GM19395 (cell line): ENCODE measurements at regions not wholly inside any gene's neighbourhood (a gene's known extent, or its start where the extent isn't known, plus 50 kb on each side); places are given as distances from the start of the nearest gene placed in this dataset.
"Not testable (repeated sequence)": the region's sequence is repeated elsewhere in the genome, so short reads cannot be mapped to it uniquely, and the experiment has no call there.

ENCODE experiments used
- ATAC-seq: cut with Tn5 transposase; IDR thresholded peaks from one replicate; pipeline ENCODE4 v1.9.1; 2021; ENCODE audit warnings: mild to moderate bottlenecking, moderate library complexity; ENCODE audit not compliant: unreplicated experiment

DNA sequence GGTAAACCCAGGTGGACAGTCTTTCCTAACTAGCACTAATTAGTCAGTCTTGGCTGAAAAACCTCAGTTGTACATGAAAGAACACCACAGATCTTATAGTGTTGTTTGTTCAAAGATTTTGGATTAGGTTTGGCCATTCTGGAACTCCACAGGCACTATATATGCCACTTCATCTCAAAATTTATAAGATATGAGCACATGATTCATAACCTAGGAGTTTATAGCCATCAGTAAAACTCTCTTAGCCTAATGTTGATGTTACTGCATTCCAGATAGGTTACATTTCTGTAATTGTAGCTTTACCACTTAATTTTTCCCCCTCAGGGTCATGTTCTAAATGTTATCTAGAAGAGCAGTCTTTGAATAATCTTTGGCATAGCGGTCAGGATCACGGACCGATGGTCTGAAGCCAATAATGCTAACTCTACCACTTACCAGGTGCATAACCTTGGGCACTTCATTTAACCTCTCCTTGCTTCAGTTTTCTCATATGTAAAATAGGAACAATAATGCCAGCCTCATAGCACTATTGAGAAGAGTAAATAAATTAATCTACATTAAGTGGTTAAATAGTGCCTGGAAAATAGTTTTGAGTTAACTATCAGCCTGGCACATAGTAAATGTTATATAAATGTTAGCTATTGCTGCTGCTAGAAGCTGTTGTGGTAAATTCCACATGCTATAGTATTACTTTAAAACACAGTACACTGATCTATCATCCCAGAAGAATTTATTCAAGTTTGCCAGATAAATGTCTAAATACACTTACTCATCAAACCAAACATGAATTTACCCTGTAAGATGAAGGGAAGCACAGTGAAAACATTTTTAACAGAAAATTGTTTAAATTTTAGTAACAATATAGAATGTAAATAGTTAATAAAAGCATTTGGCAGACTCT, 743.9 kb downstream of the NR2F1-AS1 start:
- no peak for ATAC-seq

DNA sequence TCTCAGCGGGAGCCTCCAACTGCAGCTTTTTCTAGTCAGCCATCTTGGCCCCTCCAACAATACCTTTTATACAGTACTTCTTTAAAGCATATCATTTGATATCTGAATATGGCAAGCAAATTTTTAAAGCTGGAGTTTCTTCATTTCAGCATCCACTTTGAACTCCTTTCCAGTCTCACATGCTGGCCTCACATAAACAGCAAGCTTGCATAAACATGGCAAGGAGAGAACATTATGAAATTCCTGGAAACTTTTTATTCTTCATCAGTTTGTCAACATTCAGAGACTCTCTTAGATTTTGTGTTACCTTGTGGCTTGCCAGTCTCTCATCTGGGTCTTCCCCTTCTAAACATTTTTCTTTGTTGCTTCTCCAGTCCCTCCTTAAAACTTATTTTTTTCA, 745.3 kb downstream of the NR2F1-AS1 start:
- no peak for ATAC-seq

DNA sequence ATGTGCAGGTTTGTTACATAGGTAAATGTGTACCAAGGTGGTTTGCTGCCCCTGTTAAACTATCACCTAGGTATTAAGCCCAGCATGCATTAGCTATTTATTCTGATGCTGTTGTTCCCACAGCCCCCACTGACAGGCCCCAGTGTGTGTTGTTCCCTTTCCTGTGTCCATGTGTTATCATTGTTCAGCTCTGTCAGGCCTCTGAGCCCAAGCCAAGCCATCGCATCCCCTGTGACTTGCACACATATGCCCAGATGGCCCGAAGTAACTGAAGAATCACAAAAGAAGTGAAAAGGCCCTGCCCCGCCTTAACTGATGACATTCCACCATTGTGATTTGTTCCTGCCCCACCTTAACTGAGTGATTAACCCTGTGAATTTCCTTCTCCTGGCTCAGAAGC, 757.5 kb downstream of the NR2F1-AS1 start:
- not testable (repeated sequence) for ATAC-seq

DNA sequence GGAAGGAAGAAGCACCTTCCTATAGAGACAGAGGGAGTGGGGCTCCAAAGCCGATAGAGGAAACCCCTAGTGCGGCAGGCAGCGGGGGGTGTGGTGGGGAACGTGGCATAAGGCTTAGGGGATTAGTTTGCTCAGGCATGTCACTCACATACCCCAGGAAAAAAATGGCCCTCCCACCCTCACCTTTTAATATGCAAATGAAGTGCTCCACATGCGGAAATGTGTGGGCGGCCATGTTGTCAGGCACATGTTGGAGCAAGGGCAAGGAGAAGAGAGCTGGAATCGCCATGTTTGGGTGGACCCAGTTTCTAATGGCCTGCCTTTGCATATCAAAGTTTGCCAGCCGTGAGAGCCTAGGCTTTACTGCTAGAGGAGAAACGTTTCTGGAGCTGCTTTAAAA, 758.8 kb downstream of the NR2F1-AS1 start:
- no peak for ATAC-seq

DNA sequence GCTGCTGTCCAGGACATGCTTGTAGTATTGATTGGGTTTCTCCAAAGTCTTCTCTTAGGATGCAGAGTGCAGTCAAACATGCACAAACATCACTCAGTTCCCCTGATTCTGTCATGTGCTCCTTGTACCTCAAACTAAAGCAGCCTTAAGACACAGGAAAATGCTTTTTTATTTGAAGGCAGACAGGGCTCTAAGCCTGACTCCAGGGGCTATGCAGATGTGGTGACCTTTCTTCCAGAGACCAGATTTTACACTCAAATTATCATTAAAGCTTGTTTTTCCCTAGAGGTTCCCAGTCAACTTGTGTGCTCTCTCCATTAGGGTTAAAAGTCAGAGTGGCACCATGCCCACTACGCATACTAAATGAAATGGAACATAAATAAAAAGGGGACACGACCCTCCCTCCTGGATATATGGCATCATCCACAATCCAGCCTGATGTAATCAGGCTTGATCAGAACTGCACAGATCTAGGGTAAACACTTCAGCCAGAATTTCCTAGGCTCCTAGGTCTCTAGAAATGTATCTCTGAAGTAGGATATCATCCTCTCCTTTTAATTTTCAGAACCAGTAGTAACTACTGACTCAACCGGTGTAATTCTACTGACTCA, 771.1 kb downstream of the NR2F1-AS1 start:
- ATAC-seq: no peak

DNA sequence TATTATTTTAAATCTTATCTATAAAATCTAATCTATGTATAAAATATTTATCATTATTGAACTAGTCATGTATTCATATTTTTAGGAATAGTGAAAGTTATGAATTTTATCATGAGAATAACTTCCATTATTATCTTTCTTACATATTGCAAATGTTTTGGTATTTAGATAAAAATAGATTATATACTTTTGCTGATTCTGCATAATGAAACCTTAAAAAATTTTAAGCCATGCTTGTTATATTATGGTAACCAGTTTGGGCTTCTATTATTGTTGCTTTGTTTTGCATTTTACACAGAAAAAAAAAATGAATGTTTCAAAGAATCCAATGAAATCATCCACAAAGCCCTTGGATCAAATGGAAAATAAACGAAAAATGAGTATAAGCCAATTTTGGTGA, 772.5 kb downstream of the NR2F1-AS1 start:
- no peak for ATAC-seq

DNA sequence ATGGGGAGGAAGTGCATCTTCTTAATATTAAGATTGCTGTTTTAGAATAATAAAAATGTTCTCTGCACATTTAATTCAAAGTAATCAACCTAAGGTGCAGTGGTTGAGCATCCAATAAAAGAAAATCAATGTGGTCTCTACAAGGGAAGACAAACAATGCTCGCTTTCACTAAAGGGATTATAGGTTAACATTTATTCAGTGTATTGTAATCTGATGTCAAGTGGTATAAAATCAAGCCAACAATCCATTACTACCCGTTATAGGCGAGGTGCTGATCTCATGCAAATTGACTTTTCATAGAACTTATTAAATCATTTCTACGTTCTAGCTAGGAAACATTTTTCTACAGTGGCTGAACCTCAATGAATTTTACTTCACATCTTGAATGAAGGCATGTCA, 773.9 kb downstream of the NR2F1-AS1 start:
- ATAC-seq: no peak

DNA sequence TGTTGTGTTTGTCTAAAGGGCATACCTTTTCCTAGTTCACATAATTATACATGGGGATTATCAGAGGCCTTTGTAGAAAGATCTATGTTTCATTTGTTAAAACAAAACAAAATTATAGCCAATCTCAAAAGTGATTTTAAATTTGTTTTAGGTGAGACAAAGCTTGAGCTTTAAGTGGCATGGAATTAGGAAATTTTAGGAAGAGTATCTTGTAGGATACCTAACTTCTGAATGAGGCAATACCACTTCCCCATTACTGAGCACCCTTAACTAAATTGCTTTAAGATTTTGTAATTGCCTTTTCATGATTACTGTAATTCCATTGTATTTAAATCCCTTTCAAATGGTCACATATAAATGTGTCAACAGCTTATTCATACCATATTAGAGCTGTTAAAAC, 775.6 kb downstream of the NR2F1-AS1 start:
- no peak for ATAC-seq

DNA sequence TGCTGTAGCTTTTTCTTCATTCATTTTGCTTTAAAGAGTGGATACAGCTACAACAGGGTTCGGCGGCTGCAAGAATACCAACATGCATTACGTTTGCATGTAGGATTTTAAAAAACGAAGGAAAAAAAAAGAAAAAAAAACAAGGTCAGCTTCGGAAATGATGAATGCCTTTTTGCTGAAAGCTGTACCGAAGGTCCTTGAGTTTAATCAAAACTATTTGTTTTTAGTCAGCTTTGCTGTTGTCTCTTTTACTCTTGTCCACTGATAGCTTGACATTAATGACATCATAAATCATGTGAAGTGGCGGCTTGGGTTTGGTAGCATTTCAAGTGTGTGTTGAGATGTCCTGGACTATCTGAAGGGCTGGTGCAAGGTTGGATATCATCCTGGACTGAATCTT, 779.1 kb downstream of the NR2F1-AS1 start:
- ATAC-seq: no peak

DNA sequence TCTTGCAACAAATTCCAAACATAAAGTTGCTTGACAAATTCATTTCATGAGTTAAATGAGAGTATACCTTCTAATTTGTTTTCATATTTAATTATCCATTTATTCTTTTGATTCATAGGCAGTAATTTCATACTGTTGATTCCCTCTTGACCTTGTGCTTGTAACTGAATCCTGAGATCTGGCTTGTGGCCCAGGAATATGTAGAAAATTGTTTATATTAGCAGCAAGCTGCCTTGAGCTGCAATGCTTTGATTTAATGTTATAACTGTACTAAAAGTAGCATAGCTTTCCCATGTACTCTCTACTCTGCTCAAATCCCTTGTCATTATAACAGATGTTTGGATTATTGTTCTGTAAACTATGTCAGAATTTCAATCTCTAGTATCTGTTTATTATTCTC, 780.7 kb downstream of the NR2F1-AS1 start:
- ATAC-seq: no peak

DNA sequence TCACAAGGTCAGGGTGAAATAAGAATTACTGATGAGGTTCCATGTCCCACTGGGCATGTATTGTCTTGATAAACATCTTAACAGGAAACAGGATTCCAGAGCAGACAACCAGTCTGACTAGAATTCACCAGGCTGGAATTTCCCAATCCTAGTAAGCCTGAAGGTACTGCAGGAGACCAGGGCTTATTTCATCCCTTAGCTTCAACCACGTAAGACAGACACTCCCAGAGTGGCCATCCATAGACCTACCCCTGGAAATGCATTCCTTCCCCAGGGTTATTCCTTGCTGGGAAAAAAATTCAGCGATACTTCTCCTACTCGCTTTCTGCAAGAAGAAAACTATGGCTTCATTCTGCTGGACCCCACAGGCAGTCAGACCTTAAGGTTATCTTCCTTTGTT, 785.4 kb downstream of the NR2F1-AS1 start:
- ATAC-seq: no peak

DNA sequence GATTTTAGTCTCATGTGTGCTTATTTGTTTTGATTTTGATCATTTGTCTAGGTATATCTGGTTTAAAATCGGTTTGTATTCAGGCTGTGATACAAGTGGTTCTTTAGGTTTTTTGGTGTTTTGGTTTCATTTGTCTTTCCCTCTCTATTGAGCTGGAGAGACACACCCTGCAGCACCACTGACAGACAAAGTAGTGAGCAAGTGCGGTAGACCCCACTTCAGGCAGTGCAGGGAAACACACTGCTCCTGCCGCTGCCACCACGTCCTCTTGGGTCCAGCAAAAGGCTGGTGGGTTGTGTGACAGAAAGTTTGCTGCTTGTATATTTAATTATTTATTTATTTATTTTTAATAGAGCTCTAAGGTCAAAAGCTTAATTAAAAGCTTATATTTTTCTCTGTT, 801.0 kb downstream of the NR2F1-AS1 start:
- no peak for ATAC-seq

DNA sequence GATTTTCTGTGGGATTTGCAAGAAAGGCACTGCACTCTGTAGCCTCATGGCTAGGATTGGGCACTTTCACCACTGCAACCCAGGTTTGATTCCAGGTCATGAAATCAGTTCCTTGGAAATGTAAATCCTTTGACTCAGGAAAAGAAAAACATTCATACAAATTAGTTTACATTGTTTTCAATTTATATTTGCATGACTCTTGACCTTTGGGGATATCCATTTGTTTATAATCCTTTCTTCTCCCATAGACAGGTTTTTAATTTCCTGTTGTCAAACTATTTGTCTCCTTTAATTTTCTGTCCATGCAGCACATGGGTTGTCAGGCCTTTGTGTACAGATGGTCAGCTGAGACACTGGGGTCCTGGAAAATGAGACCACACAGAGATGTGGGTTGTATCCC, 801.5 kb downstream of the NR2F1-AS1 start:
- no peak for ATAC-seq

DNA sequence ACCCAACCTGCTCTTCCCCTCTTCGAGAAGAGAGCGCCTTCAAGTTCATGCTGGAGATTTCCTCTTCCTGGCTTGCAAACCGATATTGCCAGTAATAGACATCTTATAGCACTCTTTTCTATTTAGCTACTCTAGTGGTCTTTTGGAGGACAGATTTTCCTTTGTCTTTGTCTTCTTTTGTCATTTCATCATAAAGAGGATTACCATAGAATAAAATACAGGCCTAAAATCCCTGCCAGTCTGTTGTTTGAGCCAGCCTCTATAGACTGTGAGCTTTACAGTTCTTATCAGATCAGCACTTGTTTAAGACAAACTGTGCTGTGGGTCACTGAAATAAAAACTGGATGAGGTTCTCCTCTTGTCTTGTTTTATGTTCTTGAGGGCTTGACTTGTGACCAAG, 802.8 kb downstream of the NR2F1-AS1 start:
- ATAC-seq: no peak

DNA sequence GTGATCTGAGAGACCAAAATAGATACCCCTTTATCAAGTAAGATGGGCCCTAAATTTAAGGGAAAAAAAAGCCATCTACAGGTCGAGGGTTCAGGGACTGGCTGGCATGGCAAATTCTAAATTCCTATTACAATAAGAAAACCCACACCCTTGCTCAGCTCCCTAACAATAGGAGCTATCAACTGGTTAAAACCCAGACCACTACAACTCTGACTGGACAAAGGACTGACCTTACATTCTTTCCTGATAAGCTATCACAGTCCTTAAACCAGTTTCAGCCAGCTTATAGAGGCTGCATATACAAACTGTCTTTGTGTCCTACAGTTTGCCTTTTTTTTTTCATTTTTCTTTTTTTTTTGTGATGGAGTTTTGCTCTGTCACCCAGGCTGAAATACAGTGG, 803.6 kb downstream of the NR2F1-AS1 start:
- no peak for ATAC-seq

DNA sequence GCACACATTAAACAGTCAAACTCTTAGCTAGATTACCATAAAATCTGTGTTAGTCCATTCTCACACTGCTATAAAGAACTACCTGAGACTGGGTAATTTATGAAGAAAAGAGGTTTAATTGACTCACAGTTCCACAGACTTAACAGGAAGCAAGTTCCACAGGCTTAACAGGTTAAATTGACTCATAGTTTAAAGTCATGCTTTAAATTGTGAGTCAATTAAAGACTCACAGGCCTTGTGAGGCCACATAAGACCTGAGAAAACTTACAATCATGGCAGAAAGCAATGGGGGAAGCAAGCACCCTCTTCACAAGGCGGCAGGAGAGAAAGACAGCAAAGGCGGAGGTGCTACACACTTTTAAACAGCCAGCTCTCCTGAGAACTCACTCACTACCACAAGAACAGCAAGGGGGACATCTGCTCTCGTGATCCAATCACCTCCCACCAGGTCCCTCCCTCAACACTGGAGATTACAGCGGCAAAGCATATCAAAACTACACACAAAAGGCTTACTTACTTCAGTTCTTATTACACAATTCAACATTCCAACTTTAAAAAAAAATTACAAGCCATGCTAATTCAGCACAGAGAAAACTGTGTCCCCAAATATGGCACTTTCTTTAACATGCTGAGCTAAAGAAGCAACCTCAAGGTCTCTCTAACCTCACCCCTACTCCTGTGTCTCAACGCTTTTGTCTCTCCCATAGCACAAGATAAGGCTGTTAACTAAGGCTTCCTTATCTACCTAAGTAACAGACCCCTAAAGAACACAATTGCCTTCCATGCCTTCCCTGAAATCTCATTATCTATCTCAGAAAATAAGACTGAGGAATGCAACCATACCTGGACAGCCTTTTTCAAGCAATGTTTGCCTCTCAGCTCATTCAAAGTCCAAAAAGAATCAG, 805.1 kb downstream of the NR2F1-AS1 start:
- ATAC-seq: no peak

DNA sequence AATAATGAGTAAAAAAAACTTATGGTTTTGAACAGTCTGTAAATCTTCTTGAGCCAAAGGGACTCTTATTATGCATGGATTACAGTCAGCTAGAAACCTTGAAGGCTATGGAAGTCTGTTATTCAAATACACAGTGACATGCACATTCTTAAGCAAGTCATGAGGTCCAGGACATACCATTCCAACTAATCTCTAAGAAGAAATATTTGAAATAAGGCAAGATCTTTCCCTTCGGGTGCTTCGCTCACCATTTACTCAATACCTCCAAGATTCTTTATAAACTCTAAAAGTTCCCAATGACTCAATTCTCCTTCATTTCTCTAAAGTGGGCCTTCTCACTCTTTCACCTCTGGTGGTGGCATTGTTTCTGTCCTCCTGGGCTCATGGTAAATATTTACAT, 811.0 kb downstream of the NR2F1-AS1 start:
- no peak for ATAC-seq

DNA sequence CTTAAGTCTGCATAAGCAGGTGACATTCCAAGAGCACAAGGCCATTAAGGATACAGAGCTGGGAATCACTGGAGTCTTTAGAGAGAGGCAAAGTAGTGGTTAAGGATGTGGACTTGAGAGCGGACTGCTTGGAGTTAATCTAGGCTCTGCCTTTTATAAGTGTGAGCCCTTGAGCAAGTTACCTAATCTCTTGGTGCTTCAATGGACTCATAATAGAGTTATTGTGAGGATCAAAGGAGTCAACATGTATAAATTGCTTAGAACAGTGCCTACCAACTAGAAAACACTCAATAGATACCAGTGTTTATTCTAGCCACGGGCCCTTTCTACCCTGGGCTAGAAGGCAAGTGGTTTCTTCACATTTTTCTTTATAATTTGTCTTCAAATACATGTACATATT, 819.4 kb downstream of the NR2F1-AS1 start:
- no peak for ATAC-seq

DNA sequence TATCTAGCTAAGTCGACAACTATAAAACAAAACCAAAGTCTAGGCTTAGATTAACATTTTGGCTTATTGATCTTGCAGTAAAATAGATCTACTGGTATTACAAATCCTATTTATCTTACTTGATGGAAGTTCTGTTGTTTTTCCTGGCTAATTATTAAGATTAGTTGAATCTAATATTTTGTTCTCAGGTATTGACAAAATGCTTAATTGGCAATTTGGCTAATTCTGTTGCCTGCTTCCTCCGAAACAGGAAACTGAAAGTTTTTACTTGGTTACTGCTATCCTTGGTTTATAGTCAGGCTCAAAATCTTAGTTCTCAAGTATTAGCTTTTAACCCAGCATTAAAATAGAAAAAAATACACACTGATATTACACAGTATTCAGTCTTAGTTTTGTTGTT, 820.5 kb downstream of the NR2F1-AS1 start:
- no peak for ATAC-seq

DNA sequence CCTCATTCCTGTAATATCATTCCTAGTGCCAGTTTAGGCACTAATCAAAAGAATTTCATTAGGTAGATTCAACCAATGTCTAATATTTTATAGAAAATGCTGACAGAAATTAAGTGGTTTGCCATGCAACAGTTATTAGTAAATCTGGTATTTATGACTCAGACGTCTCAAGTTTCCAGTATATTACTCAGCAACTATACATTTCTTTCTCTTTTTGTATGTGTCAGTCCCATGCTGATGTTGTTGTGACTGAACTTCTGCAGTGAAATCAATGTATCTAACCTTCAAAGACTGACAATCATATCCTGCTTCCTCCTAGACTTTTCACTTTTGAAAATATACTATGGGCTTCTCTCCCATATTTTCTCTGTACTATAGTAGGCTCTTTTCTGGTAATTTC, 822.5 kb downstream of the NR2F1-AS1 start:
- no peak for ATAC-seq

DNA sequence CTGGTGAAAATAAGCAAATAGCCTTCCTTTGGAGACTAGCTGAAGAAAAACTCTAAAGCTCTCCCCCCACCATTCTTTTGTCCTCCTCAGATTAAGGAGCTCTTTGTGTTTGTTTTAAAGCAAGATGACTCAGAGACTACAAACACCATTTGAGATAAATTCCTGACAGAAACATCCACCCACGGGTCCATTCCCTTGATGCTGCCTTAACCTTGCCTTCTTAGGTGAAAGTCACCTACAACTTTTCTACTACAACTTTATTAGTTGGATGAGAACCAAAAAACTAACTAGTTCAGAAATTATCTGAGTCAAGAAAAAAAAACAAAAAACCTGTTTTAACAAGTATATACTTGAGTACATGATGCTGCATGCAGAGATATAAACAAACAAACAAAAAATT, 831.1 kb downstream of the NR2F1-AS1 start:
- ATAC-seq: no peak
